ENCODE measurements at regions not wholly inside any gene's neighbourhood (a gene's known extent, or its start where the extent isn't known, plus 50 kb on each side); places are given as distances from the start of the nearest gene placed in this dataset.

DNA sequence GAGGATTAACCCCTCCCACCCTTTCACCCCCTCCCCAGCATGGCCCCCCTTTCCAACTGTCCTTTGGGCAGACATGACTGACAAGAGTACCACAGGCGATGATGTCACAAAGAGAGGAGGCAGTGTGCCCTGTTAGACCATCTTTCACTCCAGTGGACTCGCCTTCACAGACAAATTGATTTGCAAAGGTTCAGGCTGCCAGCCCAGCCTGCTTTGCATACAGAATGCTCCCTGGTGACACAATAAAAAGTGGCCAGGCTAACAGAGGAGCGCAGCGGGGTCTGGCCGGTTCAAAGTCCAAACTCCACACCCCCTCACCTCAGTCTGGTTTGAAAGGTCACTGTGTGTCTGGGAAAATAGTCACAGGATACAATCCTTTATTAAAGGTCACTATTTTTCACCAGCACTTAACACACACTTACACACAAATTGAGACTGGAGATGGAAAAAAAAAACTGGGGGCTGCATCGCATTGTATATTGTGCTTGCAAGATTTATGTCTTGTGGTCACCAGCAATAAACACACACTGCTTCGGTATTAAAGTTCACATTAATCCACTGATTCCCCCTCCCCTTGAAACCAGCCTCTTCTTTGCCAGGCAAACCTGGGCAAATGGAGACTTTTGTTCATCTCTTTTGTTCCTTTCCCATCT is 236.9 kb downstream of the BCL11A start:
- Histone ChIP-seq H3K9me2 (ENCODE audit: insufficient read depth) (no peaks in the 10 kb centered on the region), H4K20me1 (ENCODE audit: insufficient read depth) (no peaks in the 10 kb centered on the region), H3K27ac (no peak overlapping the region), H3K4me3 (no peak overlapping the region), H3K4me2 (ENCODE audit: unreplicated experiment) (no peak overlapping the region), H3K4me1 (ENCODE audit: insufficient read depth) (no peaks in the 10 kb centered on the region), H3K79me2 (ENCODE audit: insufficient read depth) (no peaks in the 10 kb centered on the region), H3K27me3 (replicated peaks; ENCODE audit: insufficient read depth) (peaks cover 21% of the 10 kb centered on the region), H3K9me3 (ENCODE audit: low read depth) (no peaks in the 10 kb centered on the region), H3F3A (ENCODE audit: insufficient read depth) (no peaks in the 10 kb centered on the region), H3K36me3 (ENCODE audit: low read depth) (no peaks in the 10 kb centered on the region), H3K9ac (no peak overlapping the region), H2AFZ (no peak overlapping the region)
- WGBS, 2 experiments (ENCODE audit: low coverage in 1 of 2, low lambda C conversion rate in 2 of 2, missing lambda C conversion rate in 2 of 2), result 71 to 72% methylated on average over 7 of the region's 7 CpGs
- no peak for DNase-seq
- in situ Hi-C loops (cut with MboI), result no loop called here
- TF ChIP-seq EZH2 (IDR thresholded peaks at IDR 0.05; ENCODE audit: insufficient read depth, poor library complexity, severe bottlenecking) (no peak), EZH2phosphoT487 (IDR thresholded peaks at IDR 0.05; ENCODE audit: insufficient read depth, low read depth) (no peak)

DNA sequence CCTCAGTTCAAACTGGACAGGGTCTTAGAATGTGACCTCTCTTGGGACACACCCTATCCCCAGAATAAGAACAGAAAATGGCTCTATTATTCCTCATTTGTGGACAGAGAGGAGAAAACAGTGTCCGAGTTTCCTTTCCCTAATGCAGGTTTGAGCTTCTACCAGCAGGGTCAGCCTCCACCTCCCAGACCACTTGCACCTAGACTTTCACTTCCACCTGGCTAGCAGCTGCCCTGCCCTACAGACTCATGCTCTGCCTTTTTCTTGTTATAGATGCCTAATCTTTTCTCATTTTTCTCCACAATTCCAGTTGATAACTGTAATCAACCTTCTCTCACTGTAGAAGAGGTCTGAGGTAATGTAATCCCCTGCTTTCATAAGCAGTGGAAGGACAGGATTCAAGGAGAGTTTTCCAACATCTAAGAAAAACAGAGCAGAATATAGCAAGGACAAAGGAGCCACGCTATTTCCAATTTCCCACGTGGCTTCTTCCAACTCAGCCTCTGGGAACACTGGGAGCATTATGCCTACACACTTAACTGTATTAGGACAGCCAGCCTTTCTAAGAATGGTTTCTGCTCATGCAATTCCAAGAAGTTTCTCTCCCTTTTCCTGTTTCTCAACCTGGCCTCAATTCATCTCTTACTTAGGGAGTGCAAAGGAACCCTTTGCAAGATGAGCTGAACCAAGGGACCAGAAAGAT is 239.8 kb downstream of the BCL11A start:
- no peak overlapping the region for H2AFZ ChIP-seq
- no peaks in the 10 kb centered on the region for H3F3A ChIP-seq (ENCODE audit: insufficient read depth)
- peaks cover 24% of the 10 kb centered on the region for H3K27me3 ChIP-seq (replicated peaks; ENCODE audit: insufficient read depth)
- no peaks in the 10 kb centered on the region for H3K9me3 ChIP-seq (ENCODE audit: low read depth)
- no peak overlapping the region for H3K9ac ChIP-seq
- H3K4me3 ChIP-seq, result no peak overlapping the region
- no peak overlapping the region for H3K27ac ChIP-seq
- H3K4me2 ChIP-seq (ENCODE audit: unreplicated experiment), result no peak overlapping the region
- no peaks in the 10 kb centered on the region for H3K4me1 ChIP-seq (ENCODE audit: insufficient read depth)
- no peaks in the 10 kb centered on the region for H3K36me3 ChIP-seq (ENCODE audit: low read depth)
- in situ Hi-C loops (cut with MboI), result no loop called here
- no peaks in the 10 kb centered on the region for H3K79me2 ChIP-seq (ENCODE audit: insufficient read depth)
- no peaks in the 10 kb centered on the region for H4K20me1 ChIP-seq (ENCODE audit: insufficient read depth)
- TF ChIP-seq EZH2 (IDR thresholded peaks at IDR 0.05; ENCODE audit: insufficient read depth, poor library complexity, severe bottlenecking) (no peak), EZH2phosphoT487 (IDR thresholded peaks at IDR 0.05; ENCODE audit: insufficient read depth, low read depth) (no peak)
- no peak for DNase-seq
- no peaks in the 10 kb centered on the region for H3K9me2 ChIP-seq (ENCODE audit: insufficient read depth)
- 46 to 51% methylated on average over 3 of the region's 3 CpGs for WGBS, 2 experiments (ENCODE audit: low coverage in 1 of 2, low lambda C conversion rate in 2 of 2, missing lambda C conversion rate in 2 of 2)

DNA sequence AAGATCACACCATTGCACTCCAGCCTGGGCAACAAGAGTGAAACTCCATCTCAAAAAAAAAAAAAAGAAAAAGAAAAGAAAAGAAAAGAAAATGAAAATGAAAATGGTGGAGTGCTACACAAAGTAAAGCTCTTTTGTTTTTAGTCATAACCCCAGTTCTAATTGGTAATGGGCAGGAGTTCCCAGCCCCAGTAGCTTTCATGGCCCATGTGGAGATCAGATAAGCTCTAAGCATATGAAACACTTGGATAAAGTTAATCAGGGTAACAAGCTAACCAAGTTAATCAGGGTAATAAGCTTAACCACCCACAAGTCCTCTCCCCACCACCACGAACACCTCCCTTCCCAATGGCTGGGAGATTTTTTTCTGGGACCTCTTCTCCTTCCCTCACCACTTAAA is 240.8 kb downstream of the BCL11A start:
- H4K20me1 ChIP-seq (ENCODE audit: insufficient read depth), result no peaks in the 10 kb centered on the region
- H3F3A ChIP-seq (ENCODE audit: insufficient read depth), result no peaks in the 10 kb centered on the region
- WGBS, 2 experiments (ENCODE audit: low coverage in 1 of 2, low lambda C conversion rate in 2 of 2, missing lambda C conversion rate in 2 of 2), result 42 to 63% methylated on average over 1 of the region's 1 CpG
- H3K4me1 ChIP-seq (ENCODE audit: insufficient read depth), result no peaks in the 10 kb centered on the region
- H3K9me2 ChIP-seq (ENCODE audit: insufficient read depth), result no peaks in the 10 kb centered on the region
- in situ Hi-C loops (cut with MboI), result no loop called here
- no peaks in the 10 kb centered on the region for H3K36me3 ChIP-seq (ENCODE audit: low read depth)
- H3K9ac ChIP-seq, result no peak overlapping the region
- DNase-seq, result no peak
- no peaks in the 10 kb centered on the region for H3K9me3 ChIP-seq (ENCODE audit: low read depth)
- H3K27ac ChIP-seq, result no peak overlapping the region
- no peaks in the 10 kb centered on the region for H3K79me2 ChIP-seq (ENCODE audit: insufficient read depth)
- H2AFZ ChIP-seq, result no peak overlapping the region
- no peak for TF ChIP-seq EZH2 (IDR thresholded peaks at IDR 0.05; ENCODE audit: insufficient read depth, poor library complexity, severe bottlenecking)
- no peak for TF ChIP-seq EZH2phosphoT487 (IDR thresholded peaks at IDR 0.05; ENCODE audit: insufficient read depth, low read depth)
- H3K4me3 ChIP-seq, result no peak overlapping the region
- peaks cover 15% of the 10 kb centered on the region for H3K27me3 ChIP-seq (replicated peaks; ENCODE audit: insufficient read depth)
- no peak overlapping the region for H3K4me2 ChIP-seq (ENCODE audit: unreplicated experiment)

DNA sequence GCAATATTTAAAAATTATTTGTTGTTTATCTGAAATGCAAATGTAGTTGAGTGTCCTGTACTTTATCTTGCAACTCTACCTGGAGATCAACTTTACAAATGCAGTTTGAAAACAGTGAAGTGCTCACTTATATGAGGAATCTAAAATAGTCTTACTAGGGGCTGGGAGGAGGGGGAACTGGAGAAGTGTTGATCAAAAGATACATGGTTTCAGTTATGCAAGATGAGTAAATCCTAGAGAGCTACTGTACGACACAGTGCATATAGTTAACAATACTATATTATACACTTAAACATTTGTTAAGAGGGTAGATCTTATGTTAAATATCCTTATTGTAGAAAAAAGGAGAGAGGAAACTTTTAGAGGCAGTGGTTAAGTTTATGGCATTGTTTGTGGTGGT is 241.9 kb downstream of the BCL11A start:
- H3K4me3 ChIP-seq, result no peak overlapping the region
- no peaks in the 10 kb centered on the region for H3K9me2 ChIP-seq (ENCODE audit: insufficient read depth)
- in situ Hi-C loops (cut with MboI), result no loop called here
- no peaks in the 10 kb centered on the region for H3F3A ChIP-seq (ENCODE audit: insufficient read depth)
- H3K9me3 ChIP-seq (ENCODE audit: low read depth), result no peaks in the 10 kb centered on the region
- no peaks in the 10 kb centered on the region for H3K36me3 ChIP-seq (ENCODE audit: low read depth)
- 61 to 65% methylated on average over 1 of the region's 1 CpG for WGBS, 2 experiments (ENCODE audit: low coverage in 1 of 2, low lambda C conversion rate in 2 of 2, missing lambda C conversion rate in 2 of 2)
- H4K20me1 ChIP-seq (ENCODE audit: insufficient read depth), result no peaks in the 10 kb centered on the region
- H3K27me3 ChIP-seq (replicated peaks; ENCODE audit: insufficient read depth), result peaks cover 8% of the 10 kb centered on the region
- no peak overlapping the region for H3K27ac ChIP-seq
- H3K9ac ChIP-seq, result no peak overlapping the region
- H3K79me2 ChIP-seq (ENCODE audit: insufficient read depth), result no peaks in the 10 kb centered on the region
- no peaks in the 10 kb centered on the region for H3K4me1 ChIP-seq (ENCODE audit: insufficient read depth)
- H3K4me2 ChIP-seq (ENCODE audit: unreplicated experiment), result no peak overlapping the region
- TF ChIP-seq EZH2phosphoT487 (IDR thresholded peaks at IDR 0.05; ENCODE audit: insufficient read depth, low read depth), result no peak
- TF ChIP-seq EZH2 (IDR thresholded peaks at IDR 0.05; ENCODE audit: insufficient read depth, poor library complexity, severe bottlenecking), result no peak
- DNase-seq, result no peak
- no peak overlapping the region for H2AFZ ChIP-seq

Data from GM23248 (cell line).